Occipital lobe (tissue), 1 donor: ENCODE measurements at regions not wholly inside any gene's neighbourhood (a gene's known extent, or its start where the extent isn't known, plus 50 kb on each side); places are given as distances from the start of the nearest gene placed in this dataset.

Source experiments
- DNase-seq: peaks from one replicate; lab custom pipeline; 2025; lab: John Stamatoyannopoulos, UW

DNA sequence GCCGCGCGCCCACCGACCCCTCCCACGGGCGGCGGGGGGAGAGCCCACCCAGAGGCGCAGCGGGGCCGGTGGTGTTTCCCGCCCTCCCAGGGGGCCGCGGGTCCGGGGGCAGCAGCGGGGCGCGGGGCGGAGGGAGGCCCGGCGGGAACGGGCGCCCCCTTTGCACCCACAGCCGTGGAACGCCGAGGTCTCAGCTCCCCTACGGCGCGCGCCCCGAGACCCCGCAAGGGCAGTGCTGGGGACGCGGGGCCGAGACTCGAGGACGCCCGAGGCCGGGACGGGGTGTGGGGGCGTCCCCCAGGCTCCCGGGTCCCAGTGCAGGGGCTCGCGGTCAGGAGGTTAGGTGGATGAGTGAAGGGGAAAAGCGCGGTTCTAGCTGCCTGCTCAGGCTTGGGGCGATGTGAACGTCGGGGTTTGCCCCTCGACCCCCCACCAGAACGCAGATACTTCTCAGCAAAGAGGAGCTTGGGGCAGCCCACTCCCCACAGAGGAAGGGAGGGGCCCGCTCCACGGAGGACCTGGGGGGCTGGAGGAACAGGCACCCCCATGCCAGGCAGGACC, 65.5 kb upstream of the BHLHE23 start:
- no peak for DNase-seq

DNA sequence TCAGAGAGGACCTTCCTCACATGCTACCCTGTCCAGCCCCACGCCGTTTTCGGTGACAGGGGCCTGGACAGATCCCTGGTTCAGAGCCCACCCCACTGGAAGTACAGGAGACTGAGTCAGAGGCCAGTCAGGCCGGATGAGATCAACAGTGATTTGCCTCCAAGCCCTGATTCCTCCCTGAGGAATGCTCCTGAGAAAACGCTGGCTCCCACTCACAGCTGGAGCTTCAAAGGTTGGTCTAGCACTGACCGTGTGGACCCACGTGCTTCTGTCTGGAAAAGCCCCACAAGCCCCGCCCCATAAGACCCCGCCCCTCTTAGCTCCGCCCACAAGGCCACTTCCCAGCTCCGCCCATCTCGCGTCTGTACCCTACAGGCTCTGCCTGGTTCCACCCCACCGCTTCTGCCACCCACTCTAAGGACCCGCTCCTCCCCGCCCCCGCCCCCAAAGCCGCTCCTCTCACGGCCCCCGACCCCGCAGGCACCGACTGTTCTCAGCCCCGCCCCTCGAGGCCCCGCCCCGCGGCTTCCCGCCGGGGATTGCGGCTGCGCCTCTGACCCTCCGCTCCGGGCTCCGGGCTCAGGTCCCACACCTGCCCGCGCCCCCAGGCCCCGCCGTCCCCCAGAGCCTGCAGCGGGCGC, 64.9 kb upstream of the BHLHE23 start:
- DNase-seq: no peak

DNA sequence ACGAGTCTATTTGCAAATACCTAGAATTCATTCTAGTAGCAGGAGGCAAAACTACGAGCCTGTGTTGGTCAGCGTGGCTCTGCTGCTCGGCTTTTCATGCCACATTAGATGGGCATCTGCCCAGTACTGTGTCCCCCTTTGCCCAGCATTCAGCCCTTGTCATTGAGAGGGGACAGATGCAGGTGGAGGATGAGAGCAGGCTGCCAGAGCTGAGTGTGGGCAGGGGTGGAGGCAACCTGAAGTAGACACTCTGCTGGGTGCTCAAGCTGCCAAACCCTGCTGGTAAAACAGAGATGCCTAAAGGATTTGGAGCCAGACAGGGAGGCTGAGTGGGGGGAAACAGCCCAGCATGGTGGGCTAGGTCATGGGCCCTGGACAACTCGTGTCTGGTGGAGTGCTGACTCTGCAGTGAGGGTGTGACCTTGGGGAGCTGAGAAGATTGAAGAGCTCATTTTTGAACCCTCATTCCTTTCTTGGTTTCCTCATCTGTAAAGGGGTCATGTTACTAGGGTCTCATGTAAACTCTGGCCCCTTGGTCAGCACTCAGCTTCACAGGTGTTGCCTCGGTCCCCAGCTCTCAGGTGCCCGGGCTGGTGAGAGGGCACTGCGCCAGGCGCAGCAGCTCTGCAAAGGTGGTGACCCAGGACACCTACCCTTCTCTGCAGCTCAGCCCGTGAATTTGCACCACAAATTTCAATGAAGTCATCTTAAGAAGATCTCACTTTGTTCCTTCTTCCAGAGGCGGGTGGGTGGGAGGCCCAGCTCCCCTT, 64.2 kb upstream of the BHLHE23 start:
- DNase-seq: no peak

DNA sequence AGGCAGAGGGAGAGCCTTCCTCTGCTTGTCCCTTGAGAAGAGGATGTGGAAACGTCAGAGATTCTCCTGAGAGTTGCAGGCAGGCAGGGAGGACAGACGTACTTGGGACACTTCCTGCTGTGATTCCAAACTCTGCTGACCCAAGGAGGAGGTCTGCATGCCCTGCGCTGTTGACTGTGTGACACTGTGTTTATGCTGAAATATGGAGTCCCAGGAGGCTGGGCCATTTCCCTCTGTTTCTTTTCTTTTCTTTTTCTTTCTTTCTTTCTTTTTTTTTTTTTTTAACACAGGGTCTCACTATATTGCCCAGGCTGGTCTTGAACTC, 63.5 kb upstream of the BHLHE23 start:
- DNase-seq: no peak

DNA sequence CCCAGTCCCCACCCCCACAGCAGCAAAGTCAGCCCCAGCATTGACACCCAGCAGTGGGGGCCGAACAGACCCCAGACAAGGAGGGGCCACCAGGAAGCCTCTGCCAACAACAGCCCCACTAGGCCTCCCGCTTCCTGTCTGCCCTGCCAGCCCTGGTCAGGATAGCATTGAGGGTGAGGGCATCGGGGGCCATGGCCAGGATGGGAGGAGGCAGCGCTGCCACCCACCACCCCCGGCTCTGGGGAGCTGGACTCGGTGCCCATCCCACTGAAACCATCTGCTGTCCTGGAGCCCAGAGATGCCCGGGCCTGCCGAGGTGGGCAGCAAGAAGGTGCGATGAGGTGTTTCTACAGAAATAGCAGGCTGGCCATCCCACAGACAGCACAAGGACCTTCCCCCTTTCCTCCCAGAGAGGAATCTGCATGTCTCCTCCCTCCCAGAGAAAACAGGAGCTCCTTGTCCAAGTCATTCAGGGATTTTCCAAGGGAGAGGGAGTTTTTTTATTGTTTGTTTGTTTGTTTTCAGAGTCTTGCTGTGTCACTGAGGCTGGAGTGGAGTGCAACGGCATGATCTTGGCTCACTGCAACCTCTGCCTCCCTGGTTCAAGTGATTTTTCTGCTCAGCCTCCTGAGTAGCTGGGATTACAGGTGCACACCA, 62.1 kb upstream of the BHLHE23 start:
- DNase-seq: no peak

DNA sequence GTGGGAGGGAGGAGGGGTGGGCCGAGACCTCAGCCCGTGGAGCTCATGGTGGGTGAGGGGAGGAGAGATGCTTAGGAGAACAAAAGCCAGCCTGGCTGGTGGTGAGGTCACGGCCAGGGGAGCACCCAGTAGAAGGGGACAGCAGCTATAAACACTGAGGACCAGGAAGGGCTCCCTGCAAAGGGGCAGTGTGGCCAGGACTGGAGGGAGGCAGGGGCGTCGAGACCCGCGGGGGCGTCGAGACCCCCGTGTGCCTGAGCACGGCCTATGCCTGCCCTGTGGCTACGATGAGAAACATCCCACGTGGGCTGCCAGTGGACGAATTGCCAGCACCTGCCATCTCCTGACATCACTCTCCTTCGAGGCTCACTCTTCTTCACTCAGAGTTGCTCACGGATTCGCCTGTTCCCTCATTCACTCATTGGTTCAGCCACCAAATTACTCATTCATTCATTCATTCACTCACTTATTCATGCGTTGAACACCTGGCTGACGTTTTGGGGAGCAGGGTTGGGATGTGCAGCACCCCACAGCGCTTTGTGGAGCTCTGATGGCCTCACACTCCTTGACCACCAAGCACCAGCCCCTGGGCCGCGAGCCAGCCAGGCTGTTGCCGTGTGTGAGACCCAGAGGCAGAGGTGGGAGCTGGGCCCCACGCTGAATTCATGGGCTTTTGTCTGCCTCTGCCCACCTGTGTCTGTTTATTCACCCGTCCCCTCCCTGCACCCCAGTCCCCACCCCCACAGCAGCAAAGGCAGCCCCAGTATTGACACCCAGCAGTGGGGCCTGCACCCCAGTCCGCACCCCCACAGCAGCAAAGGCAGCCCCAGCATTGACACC, 61.2 kb upstream of the BHLHE23 start:
- DNase-seq: no peak

DNA sequence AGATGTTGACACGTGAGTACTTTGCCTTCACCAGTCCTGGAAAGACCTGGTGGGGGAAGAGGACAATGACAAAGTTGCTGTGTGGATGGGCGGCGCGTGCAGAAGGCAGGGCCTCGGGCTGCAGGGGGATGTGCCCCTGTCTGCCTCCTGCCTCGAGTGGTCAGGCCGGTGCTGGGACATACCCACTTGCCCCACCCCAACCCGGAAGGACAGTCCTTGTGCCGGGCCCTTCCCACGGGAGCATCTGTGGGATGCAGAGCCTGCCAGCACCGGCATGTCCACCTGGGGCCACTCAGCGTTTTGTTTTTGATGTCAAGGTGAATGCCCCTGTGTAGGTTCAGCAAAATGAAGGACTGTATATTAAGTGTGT, 60.5 kb upstream of the BHLHE23 start:
- no peak for DNase-seq

DNA sequence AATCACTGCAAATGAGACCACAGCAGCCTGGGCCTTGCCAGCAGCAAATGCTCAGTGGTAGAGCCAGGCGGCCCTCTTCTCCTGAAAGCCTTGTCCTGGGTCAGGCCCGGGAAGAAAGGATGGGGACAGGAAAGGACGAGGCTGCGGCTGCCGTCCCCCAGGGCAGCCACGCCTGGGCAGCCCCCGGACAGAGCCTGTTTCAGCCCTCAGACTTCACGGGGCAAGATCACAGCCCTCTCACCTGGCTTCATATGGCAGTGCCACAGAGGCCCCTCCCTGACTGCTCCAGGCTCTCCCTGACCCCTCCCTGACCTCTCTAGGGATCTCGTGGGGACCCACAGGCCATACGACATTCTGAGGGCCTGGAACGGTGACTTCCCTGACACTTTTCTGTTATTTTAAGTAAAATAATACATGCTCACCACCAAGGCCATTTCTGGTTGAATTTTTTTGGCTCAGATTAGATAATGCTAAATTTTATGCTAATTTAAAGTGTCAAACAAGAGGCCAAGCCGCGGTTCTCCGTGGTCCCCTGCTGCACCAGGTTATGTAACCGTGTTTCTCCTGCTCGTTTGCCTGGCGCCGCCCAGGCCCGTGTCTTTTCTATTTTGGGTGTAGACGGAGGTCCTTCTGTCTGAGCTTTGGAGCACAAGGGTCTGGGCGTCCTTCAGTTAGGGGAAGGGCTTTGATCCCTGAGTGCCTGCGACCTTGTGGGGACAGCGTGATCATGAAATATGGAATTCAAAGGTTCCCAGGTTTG, 59.9 kb upstream of the BHLHE23 start:
- no peak for DNase-seq

DNA sequence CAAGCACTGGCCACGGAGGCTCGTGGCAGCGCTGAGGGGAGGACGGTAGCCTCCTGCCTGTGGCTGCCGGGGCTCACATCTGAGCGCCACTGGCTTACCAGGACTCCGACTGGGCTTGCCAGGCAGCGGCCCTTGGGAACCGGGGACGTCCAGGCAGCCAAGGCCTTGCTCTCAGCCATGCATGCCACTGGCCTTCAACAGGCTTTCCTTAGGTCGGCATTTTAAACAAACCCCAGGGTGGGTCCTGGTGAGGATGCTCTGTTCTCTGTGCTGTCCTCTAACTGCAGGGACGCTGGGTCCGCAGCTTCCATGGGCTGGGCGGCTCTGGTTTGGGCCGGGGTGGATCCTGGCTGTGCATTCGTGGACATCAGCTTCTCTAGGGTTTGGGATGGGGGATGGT, 59.1 kb upstream of the BHLHE23 start:
- no peak for DNase-seq

DNA sequence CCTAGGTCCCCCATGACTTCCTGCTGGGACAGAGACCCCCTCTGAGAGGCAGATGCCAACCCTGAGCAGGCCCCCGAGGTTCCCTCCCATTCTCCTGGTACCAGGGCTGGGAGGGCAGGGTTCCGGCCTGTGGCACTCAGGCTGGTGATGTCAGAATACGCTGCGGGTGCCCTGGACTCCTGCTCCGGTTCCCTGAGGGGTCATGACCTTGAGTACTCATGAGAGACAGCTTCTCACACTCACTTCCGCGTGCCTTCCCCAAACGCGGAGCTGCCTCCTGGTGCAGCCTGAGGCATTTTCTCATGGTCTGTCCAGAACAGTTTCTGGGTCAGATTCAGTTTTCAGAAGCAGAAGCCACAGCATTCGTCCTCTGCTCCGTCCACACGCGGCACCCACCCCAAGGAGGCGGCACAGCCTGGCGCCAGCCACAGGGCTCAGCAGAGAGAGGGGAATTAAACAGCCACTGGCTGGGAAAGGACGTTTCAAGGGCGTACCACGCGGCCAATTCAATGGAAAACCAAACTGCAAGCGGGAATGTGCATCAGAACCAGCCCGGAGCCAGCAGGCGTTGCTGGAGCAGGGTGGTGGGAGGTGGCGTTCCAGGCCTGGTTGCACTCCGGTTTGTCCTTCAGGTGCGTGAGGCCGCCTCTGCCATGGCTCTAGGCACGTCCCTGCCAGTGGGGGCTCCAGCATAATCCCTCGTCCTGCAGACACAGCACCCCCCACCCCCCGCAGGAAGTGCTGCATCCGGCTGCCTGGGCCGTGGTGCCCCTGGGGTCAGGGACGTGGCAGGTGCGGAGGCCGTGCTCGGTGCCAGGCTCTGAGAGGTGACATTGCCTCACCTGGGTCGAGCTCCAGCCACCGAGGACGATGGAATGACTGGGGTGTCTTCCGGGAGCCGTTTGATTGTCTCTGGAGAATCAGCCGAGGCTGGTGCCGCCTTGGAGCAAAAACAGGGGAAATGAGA, 58.3 kb upstream of the BHLHE23 start:
- DNase-seq: no peak

DNA sequence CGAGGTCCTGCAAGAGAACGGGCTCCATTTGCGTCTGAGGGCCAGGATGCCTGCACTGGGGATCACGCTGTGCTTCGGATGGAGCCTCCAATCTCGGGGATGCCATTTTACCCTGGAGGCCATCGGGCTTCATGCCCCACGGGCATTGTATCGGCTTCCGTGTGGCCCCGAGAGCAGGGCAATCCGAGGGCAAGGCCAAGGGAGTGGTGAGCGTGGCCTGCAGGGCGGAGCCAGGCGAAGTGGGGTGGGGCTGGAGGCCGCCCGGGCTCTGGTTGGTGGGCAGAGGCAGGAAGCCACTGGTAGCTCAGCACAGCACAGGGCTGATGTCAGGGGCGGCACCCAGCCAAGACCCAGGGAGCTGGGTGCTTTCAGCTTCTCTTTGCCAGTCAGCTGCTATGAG, 57.5 kb upstream of the BHLHE23 start:
- DNase-seq: no peak

DNA sequence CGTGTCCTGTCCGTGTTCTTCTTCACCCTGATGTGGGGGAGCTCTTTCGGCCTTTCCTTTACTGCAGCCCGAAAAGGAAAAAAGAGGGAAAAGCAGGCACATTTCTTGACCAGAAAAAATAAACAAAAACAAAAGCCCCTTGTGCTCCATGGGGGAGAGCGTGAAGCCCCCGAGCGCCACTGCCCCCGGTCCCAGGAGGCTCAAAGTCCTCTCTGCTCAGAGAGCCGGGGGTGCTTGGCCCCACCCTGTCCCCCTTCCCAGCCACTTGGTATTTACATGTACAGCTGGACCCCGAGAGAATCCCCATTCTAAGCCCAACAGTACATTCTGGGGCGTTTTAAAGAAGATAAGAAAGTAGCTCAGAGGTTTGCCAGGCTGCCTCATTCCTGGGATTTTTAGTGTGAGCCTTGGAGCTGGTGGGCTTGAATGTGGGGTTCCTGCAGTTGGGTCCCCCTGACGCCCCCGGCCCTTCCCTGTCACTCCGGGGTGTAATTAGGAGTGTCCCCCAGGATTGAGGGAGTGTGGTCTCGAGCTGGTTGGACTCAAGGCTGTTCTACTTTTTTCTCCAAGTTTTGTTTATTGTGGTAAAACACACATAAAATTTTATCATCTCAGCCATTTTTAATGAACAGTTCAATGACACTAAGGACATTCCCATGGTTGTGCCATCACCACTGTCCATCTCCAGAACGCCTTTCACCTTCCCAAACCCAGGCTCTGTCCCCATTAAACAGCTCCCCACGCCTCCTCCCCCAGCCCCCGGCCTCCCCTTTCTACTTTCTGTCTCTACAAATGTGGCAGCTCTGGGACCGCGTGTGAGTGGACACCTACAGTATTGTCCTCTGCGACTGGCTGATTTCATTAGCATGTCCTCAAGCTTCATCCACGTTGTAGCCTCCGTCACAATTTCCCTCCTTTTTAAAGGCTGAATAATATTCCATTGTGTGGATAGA, 55.7 kb upstream of the BHLHE23 start:
- no peak for DNase-seq

DNA sequence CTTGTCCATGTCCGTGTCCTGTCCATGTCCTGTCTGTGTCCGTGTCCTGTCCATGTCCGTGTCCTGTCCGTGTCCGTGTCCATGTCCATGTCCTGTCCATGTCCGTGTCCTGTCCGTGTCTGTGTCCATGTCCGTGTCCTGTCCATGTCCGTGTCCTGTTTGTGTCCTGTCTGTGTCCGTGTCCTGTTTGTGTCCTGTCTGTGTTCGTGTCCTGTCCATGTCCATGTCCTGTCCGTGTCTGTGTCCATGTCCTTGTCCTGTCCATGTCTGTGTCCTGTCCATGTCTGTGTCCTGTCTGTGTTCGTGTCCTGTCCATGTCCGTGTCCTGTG, 55.0 kb upstream of the BHLHE23 start:
- DNase-seq: no peak

DNA sequence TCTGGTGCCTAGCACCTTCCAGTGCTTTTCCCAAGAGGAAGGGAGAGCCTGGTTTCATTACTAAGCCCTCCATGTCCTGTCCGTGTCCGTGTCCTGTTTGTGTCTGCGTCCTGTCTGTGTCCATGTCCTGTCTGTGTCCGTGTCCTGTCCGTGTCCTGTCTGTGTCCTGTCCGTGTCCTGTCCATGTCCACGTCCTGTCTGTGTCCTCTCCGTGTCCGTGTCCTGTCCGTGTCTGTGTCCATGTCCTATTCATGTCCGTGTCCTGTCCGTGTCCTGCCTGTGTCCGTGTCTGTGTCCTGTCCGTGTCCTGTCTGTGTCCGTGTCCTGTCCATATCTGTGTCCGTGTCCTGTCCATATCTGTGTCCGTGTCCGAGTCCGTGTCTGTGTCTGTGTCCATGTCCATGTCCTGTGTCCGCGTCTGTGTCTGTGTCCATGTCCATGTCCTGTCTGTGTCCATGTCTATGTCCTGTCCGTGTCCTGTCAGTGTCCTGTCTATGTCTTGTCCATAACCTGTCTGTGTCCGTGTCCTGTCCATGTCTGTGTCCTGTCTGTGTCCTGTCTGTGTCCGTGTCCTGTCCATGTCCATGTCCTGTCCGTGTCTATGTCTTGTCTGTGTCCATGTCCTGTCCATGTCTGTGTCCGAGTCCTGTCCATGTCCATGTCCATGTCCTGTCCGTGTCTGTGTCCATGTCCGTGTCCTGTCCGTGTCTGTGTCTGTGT, 54.4 kb upstream of the BHLHE23 start:
- DNase-seq: no peak

DNA sequence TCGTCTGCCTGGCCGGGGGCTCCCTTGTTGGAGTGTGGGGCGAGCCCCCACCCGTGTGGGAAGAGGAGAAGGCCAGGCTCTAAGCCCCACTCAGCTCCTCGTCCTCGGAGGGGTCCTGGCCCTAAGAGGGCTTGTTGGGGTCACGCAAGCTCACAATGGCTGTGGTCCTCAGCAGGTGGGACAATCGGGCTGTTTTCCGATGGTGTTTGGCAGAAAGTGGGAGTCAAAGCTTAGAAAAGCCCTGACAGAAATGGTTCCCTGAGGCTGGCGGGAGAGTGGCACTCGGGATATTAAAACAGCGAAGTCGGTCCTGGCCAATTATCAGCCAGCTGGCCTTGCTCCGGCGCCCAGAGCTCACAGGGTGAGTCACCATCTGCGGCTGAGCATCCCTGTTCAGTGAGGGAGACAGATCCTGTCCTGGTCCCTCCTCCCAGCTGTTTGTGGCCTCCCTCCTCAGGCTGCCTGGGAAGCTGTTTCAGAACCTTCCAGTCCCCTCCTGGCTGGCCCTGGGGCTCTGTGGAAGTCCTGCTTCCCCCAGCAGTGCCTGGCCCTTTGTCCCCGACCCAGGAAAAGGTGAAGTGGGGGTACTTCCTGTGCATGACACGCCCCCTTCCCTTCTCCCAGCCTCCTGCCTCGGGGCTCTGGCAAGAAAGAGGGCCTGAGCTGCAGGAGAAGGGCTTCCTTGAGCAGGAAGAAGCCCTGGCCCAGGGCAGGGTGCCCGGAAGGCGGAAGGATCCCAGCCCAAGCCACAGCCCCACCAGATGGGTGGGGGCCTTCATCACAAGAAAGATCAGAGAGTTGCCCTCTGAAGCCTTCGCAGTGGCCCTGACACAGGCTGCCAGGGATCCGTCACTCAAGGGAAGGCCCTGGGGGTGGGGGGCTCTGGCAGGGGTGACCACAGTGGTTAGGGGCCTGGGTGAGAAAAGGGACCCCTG, 53.6 kb upstream of the BHLHE23 start:
- peak; percentile 26 for DNase-seq

DNA sequence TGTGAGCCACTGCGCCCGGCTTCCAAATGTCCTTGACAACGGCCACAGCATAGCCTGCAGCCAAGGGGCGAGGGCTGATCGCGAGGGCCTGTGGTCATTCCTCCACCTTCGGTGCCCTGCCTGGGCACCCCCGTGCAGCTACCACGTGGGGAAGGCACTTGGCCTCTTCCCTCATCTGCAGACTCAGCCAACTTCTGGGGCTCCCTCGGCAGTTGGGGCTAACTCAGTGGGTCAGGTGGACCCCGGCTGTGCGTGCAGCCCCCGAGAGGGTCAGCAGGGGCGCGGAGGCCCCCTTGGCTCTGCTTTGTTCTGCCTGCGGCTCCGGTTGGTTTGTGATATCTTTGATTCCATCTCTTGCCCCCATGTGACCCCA, 52.9 kb upstream of the BHLHE23 start:
- DNase-seq: no peak

DNA sequence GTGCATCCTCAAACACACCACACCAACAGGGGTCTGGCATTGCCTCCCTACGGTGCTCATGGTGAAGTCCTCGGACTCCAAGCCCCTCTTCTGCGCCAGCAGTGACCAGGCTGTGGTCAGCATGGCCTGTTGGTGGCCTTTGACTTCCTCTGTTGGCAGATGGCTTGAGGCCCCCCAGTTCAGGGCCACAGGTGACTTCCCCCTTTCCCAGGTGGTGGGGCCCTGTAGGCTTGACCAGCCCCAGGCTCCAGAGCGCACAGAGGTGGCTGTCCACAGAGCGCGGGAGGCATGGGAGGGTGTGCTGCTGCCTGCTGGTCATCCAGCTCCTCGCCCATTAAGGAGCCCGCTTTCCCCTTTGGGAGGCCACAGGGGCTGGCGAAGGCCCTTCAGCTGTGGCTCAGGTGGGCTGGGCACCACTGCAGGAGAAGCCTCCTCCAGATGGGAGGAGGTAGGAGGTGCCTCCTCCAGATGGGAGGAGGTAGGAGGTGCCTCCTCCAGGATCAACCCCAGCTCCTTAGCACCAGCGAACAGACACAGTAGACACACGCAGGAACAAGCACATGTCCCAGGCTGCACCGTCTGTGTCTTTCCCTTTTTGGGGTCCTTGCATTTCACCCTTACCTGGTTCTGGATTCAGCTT, 52.1 kb upstream of the BHLHE23 start:
- DNase-seq: no peak
